AML-193 (cell line): ENCODE measurements at regions not wholly inside any gene's neighbourhood (a gene's known extent, or its start where the extent isn't known, plus 50 kb on each side); places are given as distances from the start of the nearest gene placed in this dataset.
"Not testable (repeated sequence)": the region's sequence is repeated elsewhere in the genome, so short reads cannot be mapped to it uniquely, and the experiment has no call there.

Experiments
- DNase-seq, 2 experiments: peaks; one replicate each; lab custom pipeline; 2025; lab: John Stamatoyannopoulos, UW

- no peak for DNase-seq
Measured at GRCh38 chr5:54404568-54404967, 50.9 kb upstream of the HSPB3 start.

GRCh38 chr5:54403885-54404416, 51.5 kb upstream of the HSPB3 start:
- DNase-seq, result no peak

DNA sequence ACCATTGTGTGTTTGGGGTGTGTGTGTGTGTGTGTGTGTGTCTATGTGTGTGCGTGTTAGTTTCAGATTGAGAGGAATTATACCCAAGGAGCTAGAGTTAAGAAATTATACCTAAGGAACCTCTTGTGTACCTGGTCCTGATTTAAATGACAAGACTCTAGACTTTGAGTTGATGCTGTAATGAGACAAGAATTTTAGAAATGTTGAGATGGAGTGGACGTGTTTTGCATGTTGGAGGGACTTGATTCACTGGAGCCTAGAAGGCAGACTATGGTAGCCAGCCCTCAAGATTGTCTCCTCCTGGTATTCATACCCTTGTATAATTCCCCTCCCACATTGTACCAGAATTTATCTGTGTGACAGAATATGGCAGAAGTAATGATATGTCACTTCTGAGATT, 52.4 kb upstream of the HSPB3 start:
- no peak for DNase-seq

DNA sequence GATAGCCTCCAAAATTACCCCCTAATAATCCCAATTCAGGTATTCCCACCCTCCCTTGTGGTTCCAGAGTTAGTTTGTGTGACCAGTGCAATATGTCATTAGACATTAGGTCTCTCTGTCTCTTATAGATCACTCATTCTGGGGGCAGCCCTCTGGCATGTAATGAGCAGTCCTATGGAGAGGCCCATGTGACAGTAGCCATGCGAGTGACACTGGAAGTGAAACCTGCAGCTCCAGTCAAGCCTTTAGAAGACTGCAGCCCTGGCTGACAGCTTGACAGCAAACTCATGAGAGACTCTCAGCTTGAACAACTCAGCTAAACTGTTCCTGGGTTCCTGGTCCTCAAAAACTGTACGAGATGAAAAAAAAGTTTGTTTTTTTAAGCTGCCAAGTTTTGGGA, 54.0 kb upstream of the HSPB3 start:
- no peak for DNase-seq

GRCh38 chr5:54398191-54398590, 57.3 kb upstream of the HSPB3 start:
- no peak for DNase-seq

GRCh38 chr5:54397420-54397819, 58.1 kb upstream of the HSPB3 start:
- no peak for DNase-seq

DNA sequence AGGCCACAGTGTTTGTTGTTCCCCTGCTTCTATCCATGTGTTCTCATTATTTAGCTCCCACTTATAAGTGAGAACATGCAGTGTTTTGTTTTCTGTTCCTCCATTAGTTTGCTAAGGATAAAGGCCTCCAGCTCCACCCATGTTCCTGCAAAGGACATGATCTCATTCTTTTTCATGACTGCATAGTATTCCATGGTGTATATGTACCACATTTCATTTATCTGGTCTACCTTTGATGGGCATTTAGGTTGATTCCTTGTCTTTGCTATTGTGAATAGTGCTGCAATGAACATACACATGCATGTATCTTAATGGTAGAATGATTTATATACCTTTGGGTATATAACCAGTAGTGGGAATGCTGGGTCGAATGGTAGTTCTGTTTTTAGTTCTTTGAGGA, 62.5 kb upstream of the HSPB3 start:
- DNase-seq, result not testable (repeated sequence)

DNA sequence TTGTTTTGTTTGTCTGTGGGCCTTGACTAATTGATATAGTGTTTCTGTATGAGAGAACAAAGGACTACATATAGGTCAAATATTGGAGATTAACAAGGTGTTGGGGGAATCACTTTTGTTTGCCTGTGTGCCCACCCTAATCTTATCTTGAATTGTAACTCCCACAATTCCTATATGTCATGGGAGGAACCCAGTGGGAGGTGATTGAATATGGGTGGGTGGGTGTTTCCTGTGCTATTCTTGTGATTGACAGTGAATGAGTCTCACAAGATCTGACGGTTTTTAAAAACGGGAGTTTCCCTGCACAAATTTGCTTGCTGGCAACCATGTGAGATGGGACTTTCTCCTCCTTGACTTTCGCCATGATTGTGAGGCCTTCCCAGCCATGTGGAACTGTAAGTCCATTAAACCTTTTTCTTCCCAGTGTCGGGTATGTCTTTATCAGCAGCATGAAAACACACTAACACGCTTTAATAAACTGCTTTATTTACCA, 64.9 kb upstream of the HSPB3 start:
- no peak for DNase-seq

DNA sequence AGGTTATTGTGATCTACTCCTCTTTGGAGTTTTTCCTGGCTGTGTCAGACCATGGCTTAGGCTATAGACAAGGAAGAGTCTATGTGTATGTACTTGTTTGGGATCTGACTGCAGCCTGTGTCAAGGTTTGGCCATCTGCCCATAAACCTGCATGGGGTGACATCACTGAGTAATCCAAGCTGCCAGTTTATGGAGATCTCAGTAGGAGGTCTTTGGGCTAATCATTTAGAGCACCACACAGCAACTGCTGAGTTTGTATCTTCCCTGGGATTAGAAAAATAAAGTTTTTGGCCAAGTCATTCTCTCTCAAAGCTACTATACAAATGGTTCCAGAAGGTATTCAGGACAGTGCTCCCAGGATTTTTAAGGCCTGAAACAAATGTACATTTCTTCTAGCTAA, 65.5 kb upstream of the HSPB3 start:
- DNase-seq, result no peak

DNA sequence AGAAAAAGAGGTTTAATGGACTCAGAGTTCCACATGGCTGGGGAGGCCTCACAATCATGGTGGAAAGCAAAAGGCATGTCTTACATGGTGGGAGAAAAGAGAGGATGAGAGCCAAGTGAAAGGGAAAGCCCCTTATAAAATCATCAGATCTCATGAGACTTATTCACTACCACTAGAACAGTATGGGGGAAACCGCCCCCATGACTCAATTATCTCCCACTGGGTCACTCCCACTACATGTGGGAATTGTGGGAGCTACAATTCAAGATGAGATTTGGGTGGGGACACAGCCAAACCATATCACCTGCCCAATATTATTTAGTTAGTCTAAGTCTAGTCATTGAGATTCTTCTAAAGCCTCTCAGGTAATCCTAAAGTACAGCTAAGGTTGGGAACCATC, 66.1 kb upstream of the HSPB3 start:
- not testable (repeated sequence) for DNase-seq

- DNase-seq, result no peak
Measured at GRCh38 chr5:54388811-54389210, 66.7 kb upstream of the HSPB3 start.

GRCh38 chr5:54388409-54388808, 67.1 kb upstream of the HSPB3 start:
- no peak for DNase-seq

DNA sequence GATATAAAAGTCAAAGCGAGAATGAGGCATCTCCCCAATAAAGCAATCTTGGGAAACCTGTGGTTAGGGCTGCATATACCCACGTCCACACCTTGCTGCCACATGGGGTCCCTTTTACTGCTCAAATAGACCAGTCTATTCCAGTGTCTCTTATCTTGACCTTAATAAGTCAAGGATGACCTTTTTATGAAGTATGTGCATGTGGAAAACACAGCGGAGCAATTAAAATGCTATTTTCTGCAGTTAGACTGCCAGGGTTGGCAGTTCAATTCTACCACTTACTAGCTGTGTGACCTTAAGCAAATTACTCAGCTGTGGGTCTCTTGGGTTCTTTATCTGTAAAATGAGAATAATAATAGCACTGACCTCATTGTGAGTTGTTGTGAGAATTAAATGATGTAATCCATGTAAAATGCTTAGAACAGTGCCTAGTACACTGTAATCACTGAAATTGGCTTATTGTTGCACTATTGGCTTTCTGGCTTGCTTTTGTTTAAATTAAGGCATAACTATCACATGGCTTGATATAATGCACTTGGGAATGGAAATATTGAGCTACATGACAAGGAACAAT, 67.8 kb upstream of the HSPB3 start:
- DNase-seq, result no peak

- no peak for DNase-seq
Measured at GRCh38 chr5:54387031-54387430, 68.5 kb upstream of the HSPB3 start.

GRCh38 chr5:54385994-54386393, 69.5 kb upstream of the HSPB3 start:
- no peak for DNase-seq

DNA sequence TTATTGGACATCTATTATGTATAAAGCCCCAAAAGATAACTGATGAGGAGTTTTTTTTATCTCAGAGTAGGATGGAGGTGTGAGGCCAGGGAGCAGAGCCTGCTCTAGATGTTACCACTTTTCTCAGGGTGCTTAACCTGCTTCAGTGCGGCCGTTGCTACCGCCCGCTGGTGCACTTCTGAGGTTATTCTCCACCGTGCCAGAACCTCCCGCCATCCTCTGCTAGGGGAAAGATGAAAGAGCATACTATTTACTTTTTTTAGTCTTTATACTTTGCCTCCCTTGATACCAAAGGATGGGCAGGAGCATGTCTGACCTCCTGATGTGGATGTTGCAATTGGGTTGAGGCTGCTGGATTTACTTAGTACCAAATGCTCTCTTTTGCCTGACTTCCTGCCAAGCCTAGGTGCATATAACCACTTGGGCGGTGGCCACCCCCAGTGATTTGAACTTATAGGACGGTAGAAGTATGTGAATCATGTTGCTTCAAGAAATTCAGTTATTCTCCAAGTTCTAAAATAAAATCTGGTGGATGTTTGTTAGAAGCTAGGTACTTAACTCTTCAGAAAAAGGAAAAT, 71.1 kb upstream of the HSPB3 start:
- DNase-seq, result no peak

- no peak for DNase-seq
Measured at GRCh38 chr5:54383941-54384340, 71.6 kb upstream of the HSPB3 start.

DNA sequence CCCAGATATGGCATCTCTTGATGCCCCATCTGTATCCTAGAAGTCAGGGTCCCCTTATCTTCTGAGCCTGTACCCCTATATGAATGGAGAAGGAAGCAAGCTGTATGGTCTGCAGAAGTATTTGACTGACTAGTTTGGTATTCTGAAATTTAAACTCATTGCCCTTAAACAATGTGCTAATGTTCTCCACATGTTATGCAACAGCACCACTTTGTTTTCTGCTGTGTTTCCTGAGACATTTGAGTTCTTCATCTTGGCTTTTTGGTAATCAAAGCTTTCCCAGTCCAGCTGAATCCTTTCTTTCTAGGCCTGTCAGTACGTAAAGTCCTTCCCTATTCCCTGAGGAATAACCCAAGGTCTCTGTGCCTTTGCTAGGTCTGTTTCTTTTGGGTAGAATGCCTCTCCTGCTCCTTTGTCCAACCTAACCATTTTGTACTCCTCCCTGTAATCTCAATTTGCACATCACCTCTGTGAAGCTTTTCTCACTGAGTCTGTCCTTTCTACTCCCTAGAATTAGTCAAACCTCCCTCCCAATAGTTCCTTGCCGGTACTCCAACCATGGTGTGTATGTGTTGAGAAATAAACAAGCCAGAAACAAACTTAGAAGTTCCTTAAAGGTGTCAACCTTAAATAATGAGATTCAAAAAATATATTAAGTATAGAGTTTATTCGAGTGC, 72.1 kb upstream of the HSPB3 start:
- peak; percentile 2 to 3 for DNase-seq

- not testable (repeated sequence) for DNase-seq
Measured at GRCh38 chr5:54381319-54381718, 70.9 kb upstream of the ARL15 start.

DNA sequence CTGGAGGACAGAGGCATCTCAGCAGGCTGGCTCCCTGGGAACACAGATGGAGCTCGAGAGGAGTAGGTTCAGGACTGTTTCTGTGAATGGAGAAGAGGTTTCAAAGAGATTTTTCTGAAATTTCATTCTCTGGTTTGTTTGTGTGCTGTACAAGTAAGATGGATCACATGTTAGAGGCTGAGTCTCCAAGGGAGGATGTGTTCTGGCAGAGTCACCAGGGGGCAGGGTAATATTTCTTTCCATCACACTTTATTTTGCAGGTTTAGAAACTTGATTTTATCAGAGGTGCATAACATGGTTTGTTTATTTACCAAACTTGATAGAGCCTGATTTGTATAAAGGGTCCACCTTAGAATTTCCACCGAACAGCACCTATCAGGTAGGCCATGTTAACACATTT, 69.2 kb upstream of the ARL15 start:
- no peak for DNase-seq

DNA sequence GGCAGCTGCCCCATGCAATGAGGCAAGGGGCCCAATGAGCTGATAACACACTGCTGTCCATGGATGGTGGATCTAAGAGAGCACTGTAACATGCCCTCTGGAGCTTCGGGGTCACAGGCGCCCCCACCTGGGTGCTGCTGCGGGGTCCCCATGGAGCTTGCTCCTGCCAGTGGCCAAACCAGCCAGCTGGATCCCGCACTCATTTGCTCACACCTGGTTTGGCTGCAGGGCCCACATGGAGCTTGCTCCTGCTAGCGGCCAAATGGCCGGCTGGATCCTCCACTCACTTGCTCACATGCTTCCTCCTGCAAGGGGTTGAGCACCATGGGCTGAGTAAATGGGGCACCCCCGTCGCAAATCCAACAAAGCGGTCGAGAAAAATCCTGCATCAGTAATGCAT, 68.3 kb upstream of the ARL15 start:
- no peak for DNase-seq

GRCh38 chr5:54377339-54377738, 67.0 kb upstream of the ARL15 start:
- not testable (repeated sequence) for DNase-seq

- no peak for DNase-seq
Measured at GRCh38 chr5:54370982-54371381, 60.6 kb upstream of the ARL15 start.
